Adrenal gland (tissue), 5 donors: ENCODE measurements at regions not wholly inside any gene's neighbourhood (a gene's known extent, or its start where the extent isn't known, plus 50 kb on each side); places are given as distances from the start of the nearest gene placed in this dataset.
"Not testable (repeated sequence)": the region's sequence is repeated elsewhere in the genome, so short reads cannot be mapped to it uniquely, and the experiment has no call there.

Experiments
- POLR2A ChIP-seq, 2 donors: fragments of 450-650 bp; IDR thresholded peaks; one replicate each; pipeline ENCODE4 v1.6.1; 2017; ENCODE audit warnings: antibody characterized with exemption in 2 of 2, mild to moderate bottlenecking in 2 of 2, moderate library complexity in 1 of 2
- TF ChIP-seq, protein P1 (sequence below), 6 experiments: fragments of 450-650 bp in 4 of 6; fragments of 200-600 bp in 2 of 6; sonication (generic) in 1 of 6; IDR thresholded peaks; 1 replicate in 5 of 6; 2 replicates in 1 of 6; pipeline versions ENCODE4 v1.5.1 to v1.8.0; 2016 to 2021; ENCODE audit warnings: antibody characterized with exemption in 6 of 6, mild to moderate bottlenecking in 2 of 6, moderate library complexity in 1 of 6
- donor health status: DM: no; HTN: no; CAD: no.

DNA sequence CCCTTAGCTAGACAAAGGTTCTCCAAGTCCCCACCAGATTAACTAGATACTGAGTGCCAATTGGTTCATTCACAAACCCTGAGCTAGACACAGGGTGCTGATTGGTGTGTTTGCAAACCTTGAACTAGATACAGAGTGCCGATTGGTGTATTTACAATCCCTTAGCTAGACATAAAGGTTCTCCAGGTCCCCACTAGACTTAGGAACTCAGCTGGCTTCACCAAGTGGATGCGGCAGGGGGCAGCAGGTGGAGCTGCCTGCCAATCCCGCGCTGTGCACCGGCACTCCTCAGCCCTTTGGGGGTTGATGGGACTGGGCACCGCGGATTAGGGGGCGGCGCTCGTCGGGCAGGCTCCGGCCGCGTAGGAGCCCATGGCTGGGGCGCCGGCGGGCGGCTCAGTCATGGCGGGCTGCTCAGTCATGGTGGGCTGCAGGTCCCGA lies 157.6 kb downstream of the KLRB1 start:
- TF ChIP-seq, protein P1, sequence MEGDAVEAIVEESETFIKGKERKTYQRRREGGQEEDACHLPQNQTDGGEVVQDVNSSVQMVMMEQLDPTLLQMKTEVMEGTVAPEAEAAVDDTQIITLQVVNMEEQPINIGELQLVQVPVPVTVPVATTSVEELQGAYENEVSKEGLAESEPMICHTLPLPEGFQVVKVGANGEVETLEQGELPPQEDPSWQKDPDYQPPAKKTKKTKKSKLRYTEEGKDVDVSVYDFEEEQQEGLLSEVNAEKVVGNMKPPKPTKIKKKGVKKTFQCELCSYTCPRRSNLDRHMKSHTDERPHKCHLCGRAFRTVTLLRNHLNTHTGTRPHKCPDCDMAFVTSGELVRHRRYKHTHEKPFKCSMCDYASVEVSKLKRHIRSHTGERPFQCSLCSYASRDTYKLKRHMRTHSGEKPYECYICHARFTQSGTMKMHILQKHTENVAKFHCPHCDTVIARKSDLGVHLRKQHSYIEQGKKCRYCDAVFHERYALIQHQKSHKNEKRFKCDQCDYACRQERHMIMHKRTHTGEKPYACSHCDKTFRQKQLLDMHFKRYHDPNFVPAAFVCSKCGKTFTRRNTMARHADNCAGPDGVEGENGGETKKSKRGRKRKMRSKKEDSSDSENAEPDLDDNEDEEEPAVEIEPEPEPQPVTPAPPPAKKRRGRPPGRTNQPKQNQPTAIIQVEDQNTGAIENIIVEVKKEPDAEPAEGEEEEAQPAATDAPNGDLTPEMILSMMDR (IDR thresholded peaks at IDR 0.05) = not testable (repeated sequence)
- not testable (repeated sequence) for TF ChIP-seq POLR2A (IDR thresholded peaks at IDR 0.05)
